Stomach (tissue), 4 donors: ENCODE measurements at regions not wholly inside any gene's neighbourhood (a gene's known extent, or its start where the extent isn't known, plus 50 kb on each side); places are given as distances from the start of the nearest gene placed in this dataset.

Experiments
- CTCF ChIP-seq, 7 experiments: fragments of 450-650 bp in 4 of 7; fragments of 200-600 bp in 3 of 7; sonication (generic) in 3 of 7; IDR thresholded peaks; one replicate each; pipeline ENCODE4 v1.5.1; 2016 to 2019; ENCODE audit warnings: antibody characterized with exemption in 7 of 7, control low read depth in 2 of 7, mild to moderate bottlenecking in 1 of 7
- EP300 ChIP-seq: sonication (generic); formaldehyde crosslinking; IDR thresholded peaks from one replicate; pipeline ENCODE4 v1.6.1; 2017; ENCODE audit warnings: antibody characterized with exemption
- POLR2A ChIP-seq, 4 donors: fragments of 450-650 bp; IDR thresholded peaks; one replicate each; pipeline ENCODE4 v1.6.1; 2016; ENCODE audit warnings: antibody characterized with exemption in 4 of 4, control low read depth in 2 of 4, mild to moderate bottlenecking in 1 of 4, moderate library complexity in 1 of 4
- POLR2AphosphoS5 ChIP-seq, 3 donors: sonication (generic); formaldehyde crosslinking; IDR thresholded peaks; one replicate each; pipeline ENCODE4 v1.6.1; 2016; ENCODE audit warnings: antibody characterized with exemption in 3 of 3

DNA sequence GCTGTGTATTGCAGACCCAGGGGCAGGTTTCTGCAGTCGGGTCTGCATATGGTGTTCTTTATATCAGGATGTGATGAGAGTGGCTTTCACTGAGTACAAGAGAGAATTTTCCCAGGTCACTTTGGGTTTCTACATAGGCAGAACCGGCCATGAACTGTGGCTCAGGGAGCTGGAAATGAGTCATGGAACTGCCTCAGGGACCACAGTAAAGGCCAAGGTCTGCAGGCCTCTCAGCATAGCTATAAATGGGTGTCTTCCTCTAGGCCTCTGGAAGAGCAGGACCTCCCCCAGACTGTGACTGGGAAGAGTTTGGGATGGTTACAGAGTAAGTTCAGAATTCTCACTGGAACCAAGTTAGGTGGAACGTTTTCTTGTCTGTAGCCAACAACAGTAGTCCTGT lies 51.8 kb upstream of the ZNF681 start:
- TF ChIP-seq CTCF (IDR thresholded peaks at IDR 0.05) (no peak), POLR2A (IDR thresholded peaks at IDR 0.05) (no peak), POLR2AphosphoS5 (IDR thresholded peaks at IDR 0.05) (no peak), EP300 (no peak)
